GM19043 (cell line): ENCODE measurements at regions not wholly inside any gene's neighbourhood (a gene's known extent, or its start where the extent isn't known, plus 50 kb on each side); places are given as distances from the start of the nearest gene placed in this dataset.
"Not testable (repeated sequence)": the region's sequence is repeated elsewhere in the genome, so short reads cannot be mapped to it uniquely, and the experiment has no call there.

ENCODE experiments used
- ATAC-seq: cut with Tn5 transposase; IDR thresholded peaks from one replicate; pipeline ENCODE4 v1.9.1; 2021; ENCODE audit warnings: low read depth; ENCODE audit not compliant: unreplicated experiment

DNA sequence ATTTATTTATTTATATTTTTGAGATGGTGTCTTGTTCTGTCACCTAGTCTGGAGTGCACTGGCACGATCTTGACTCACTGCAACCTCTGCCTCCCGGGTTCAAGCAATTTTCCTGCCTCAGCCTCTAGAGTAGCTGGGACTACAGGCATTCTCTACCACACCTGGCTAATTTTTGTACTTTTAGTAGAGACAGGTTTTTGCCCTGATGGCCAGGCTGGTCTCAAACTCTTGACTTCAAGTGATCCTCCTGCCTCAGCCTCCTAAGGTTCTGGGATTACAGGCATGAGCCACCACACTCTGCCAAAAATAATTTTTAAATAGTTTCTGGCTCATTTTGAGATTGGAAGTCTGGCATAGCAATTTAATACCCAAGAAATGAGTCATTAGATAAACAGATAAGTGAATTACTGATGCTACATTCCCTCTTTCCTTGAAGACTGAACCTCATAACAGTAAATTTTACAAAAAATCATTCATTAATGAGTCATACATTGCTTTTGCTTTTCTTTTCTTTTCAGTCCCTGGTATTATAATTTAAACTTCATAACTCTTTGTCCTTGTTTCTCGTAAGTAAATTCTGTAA lies 881.6 kb upstream of the PIK3C3 start:
- no peak for ATAC-seq

- ATAC-seq: no peak
These were observed 882.1 kb upstream of the PIK3C3 start for GRCh38 chr18:41072946-41073345.

GRCh38 chr18:41071826-41072225 lies 883.2 kb upstream of the PIK3C3 start:
- no peak for ATAC-seq

DNA sequence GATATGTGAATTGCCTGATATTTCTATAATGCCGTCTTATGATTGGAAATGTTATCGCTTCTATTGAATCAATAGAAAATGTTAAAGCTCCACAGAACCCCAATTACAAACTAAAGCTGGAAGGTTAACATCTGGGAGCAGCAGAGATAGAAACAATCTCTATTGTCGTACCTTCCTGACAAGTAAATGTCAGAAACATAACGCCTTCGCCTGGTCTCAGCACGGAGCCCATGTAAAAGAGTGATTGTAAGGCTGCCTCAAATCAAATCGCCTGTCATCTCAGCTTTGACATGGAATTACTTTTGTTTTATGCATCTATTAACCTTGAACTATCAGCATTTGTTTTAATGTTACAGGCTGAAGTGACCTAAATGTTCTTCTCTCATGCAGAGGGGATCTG lies 885.9 kb upstream of the PIK3C3 start:
- ATAC-seq: no peak

- no peak for ATAC-seq
These were observed 890.1 kb upstream of the PIK3C3 start for GRCh38 chr18:41064916-41065315.

GRCh38 chr18:41060967-41061366 lies 894.1 kb upstream of the PIK3C3 start:
- no peak for ATAC-seq

DNA sequence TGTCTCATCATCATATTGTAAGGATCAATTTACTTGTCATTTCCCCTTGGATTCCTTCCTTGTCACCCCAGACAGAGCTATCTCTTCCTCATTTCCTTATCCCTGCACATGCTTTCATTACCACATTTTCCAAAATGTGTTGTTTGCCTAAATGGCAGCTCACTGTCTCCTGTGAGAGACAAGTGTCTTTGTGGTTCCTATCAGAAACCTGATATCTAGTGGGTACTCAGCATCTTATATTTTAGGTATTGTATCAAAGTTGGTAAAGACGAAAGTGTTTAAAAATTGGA lies 896.0 kb upstream of the PIK3C3 start:
- no peak for ATAC-seq

GRCh38 chr18:41058351-41059125 lies 896.5 kb upstream of the PIK3C3 start:
- ATAC-seq: no peak

GRCh38 chr18:41052625-41053024 lies 902.4 kb upstream of the PIK3C3 start:
- no peak for ATAC-seq

DNA sequence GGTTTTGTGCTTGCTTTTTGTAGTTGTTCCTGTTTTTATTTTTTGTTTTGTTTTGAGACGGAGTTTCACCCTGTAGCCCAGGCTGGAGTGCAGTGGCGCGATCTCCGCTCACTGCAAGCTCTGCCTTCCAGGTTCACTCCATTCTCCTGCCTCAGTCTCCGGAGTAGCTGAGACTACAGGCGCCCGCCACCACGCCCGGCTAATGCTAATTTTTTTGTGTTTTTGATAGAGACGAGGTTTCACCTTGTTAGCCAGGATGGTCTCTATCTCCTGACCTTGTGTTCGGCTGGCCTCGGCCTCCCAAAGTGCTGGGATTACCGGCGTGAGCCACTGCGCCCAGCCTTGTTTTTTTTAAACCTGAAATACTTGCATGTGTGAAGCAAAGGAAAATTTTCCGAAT lies 908.8 kb upstream of the PIK3C3 start:
- not testable (repeated sequence) for ATAC-seq

DNA sequence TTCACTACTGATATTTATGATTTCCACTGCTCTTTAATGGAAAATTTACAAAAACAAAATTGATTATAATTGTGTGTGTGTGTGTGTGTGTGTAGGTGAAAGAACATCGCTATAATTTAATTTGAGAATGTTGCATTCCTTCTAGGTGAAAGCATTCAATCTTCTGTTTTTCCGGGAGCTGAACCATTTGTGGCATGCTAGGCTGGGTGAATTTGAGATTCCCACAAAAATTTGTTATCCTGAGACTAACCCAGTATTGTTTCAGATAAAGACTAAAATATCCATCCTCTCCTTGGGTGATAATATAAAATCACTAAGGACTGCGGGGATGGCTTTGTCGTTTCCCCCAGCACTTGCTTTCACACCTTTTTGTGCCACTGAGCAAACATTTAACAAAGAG lies 911.2 kb upstream of the PIK3C3 start:
- no peak for ATAC-seq

DNA sequence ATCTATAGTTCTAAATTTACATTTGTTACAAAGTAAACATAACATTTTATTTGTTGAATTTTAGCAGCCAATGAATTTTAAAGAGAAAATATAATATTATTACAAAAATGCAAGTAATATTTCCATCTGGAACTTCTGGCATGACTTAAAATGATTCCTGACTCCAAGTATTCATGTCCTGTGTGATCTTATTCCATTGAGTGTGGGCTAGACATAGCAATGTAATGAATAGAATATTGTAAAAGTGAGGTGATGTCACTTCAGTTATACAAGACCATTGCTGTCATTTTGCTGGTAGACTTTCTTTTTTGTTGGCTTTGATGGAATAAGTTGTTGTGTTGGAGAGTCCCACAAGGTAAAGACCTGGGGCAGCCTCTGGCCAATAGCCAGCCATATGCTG lies 912.2 kb upstream of the PIK3C3 start:
- no peak for ATAC-seq

DNA sequence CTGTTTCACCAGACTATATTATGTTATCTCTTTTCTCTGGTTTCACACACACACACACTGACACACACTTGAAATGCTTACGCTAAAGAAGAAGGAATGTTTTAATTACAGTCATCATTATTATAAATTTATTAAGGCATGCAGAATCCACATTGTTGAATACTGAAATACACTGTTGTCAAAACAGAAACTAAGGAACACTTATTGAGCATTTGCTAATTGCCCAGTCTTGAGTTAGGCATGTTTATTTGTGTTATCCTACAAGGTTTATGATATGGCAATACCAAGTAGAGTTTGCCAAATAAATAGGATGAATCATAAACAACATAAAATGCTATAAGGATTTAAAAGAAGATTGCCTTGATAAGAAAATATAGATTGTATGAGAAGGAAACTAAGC lies 917.0 kb upstream of the PIK3C3 start:
- no peak for ATAC-seq

GRCh38 chr18:41036346-41036745 lies 918.7 kb upstream of the PIK3C3 start:
- no peak for ATAC-seq

DNA sequence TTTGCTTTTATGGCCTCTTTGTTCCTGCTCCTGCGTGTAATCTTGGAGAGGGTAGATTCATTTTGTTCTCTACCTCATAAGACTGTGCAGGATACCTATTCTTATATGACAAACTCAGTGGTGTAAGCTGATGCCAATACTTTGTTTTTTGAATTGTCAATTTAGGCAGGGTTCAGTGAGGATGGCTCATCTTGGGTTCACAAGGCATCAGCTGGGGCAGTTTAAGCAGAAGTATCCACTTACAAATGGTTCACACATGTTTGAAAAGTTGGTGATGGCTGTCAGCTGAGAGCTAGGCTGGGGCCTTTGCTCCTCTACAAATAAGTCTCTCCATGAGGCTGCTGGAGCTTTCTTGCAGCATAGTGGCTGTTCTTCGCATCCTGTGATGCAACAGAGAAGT lies 920.6 kb upstream of the PIK3C3 start:
- ATAC-seq: no peak

DNA sequence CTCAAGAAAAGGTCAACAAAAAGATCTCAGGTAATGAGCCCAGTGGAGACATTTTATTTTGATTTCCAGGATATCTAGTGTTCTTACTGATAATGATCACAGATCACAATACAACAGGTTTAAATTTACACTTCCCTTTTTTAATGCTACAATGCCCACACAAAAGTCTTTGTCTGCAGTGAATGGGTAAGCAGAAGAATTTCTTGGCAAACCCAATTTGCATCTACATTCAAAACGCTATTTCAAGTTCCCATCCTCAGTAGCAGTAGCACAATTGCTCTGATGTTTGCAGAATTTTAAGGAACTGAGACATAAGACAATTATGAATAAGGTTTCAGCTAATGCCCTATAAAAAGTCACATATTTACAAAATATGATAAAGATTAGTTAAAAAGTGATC lies 929.4 kb upstream of the PIK3C3 start:
- ATAC-seq: no peak

GRCh38 chr18:41024792-41025191 lies 930.2 kb upstream of the PIK3C3 start:
- no peak for ATAC-seq

DNA sequence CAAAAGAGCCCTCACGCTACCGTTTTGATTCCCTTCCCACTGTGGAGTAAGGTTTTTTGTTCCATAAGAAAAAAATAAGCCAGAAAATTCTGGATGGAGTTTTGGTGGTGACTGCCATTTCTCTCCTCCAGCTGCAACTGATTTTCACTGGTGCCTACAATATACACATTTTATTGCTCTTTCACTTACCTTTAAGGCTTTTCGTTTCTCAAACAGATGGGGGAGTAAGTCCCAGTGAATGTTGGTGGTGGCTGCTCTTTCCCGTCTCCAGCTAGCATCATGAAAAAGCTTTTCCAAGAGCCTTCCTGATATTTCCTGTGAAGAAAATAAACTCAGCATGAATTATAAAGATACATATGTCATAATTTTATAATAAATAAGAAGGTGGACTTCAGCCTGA lies 932.5 kb upstream of the PIK3C3 start:
- no peak for ATAC-seq

GRCh38 chr18:41021089-41021488 lies 933.9 kb upstream of the PIK3C3 start:
- no peak for ATAC-seq

DNA sequence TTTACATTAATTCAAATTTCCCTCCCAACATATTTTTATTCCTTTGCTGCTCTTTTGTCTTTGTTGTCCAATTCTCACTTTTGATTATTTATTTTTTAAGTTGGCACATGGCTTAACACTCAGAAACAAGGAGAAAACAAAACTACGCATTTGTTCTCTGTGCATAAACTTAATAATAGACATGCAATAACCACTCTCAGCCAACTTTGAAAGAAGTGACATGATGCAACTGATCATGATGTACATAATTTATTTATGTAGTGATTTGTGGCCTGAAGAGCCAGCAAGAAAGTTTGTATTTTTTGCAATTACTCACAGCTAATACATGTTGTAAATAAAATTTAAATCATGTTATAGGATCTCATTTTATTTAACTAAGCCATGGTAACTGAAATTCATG lies 942.8 kb upstream of the PIK3C3 start:
- no peak for ATAC-seq

- ATAC-seq: no peak
These were observed 945.1 kb upstream of the PIK3C3 start for GRCh38 chr18:41009926-41010325.

DNA sequence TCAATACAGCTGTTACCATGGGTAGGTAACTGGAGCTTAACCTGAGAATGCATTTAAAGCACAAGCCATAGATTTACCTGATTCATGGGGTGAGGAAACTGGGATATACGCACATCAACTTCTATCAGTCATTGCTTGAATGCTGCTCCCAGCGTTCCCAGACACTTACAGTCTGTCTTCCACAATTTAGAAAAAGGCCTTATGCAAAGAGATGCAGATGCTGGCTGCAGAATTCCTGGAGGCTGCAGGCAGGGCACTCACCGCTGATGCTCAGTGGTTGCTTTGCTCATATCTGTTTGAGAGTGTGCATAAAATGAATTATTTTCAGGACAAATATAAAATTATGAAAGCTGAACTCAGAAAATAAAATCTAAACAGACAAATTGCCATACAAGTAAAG lies 950.7 kb upstream of the PIK3C3 start:
- no peak for ATAC-seq

GRCh38 chr18:40995529-40995928 lies 959.5 kb upstream of the PIK3C3 start:
- ATAC-seq: no peak
